Activated T-helper 17 cell treated with anti-CD3 and anti-CD28 coated beads, Interleukin-2, amount 50 U/mL, for 72 hours (primary cell): ENCODE measurements at regions not wholly inside any gene's neighbourhood (a gene's known extent, or its start where the extent isn't known, plus 50 kb on each side); places are given as distances from the start of the nearest gene placed in this dataset.
"Not testable (repeated sequence)": the region's sequence is repeated elsewhere in the genome, so short reads cannot be mapped to it uniquely, and the experiment has no call there.

Source experiments
- ATAC-seq: fragments of 150-1000 bp; cut with Tn5 transposase; replicated peaks from 2 replicates; pipeline ENCODE4 v1.10.0; 2021; ENCODE audit warnings: mild to moderate bottlenecking, moderate library complexity
- H3K27ac Mint-ChIP-seq: one replicate; pipeline ENCODE4 v1.8.0; 2022; ENCODE audit warnings: mixed read lengths
- H3K27me3 Mint-ChIP-seq: one replicate; pipeline ENCODE4 v1.8.0; 2022; ENCODE audit warnings: mixed read lengths
- H3K36me3 Mint-ChIP-seq: one replicate; pipeline ENCODE4 v1.8.0; 2022; ENCODE audit warnings: low read depth, mild to moderate bottlenecking, mixed read lengths
- H3K4me1 Mint-ChIP-seq: one replicate; pipeline ENCODE4 v1.8.0; 2022; ENCODE audit warnings: mixed read lengths
- H3K4me3 Mint-ChIP-seq: one replicate; pipeline ENCODE4 v1.8.0; 2022; ENCODE audit warnings: mild to moderate bottlenecking, mixed read lengths
- H3K9me3 Mint-ChIP-seq: one replicate; pipeline ENCODE4 v1.8.0; 2022; ENCODE audit warnings: mixed read lengths

- H3K36me3 Mint-ChIP-seq: no peaks in the 10 kb centered on the region
Observed at GRCh38 chr7:110446658-110447057, 644.3 kb upstream of the LRRN3 start.

GRCh38 chr7:110448918-110449317, 642.0 kb upstream of the LRRN3 start:
- no peaks in the 10 kb centered on the region for H3K4me1 Mint-ChIP-seq
- no peaks in the 10 kb centered on the region for H3K9me3 Mint-ChIP-seq
- H3K4me3 Mint-ChIP-seq: no peak overlapping the region
- no peak overlapping the region for H3K27ac Mint-ChIP-seq
- no peaks in the 10 kb centered on the region for H3K27me3 Mint-ChIP-seq
- H3K36me3 Mint-ChIP-seq: no peaks in the 10 kb centered on the region
- no peak for ATAC-seq

More at GRCh38 chr7:110446658-110447057, 644.3 kb upstream of the LRRN3 start:
- Mint-ChIP-seq H3K4me3 (no peak overlapping the region), H3K27ac (no peak overlapping the region), H3K27me3 (no peaks in the 10 kb centered on the region), H3K4me1 (no peaks in the 10 kb centered on the region), H3K9me3 (no peaks in the 10 kb centered on the region)
- no peak for ATAC-seq

GRCh38 chr7:110454713-110455112, 636.2 kb upstream of the LRRN3 start:
- H3K27ac Mint-ChIP-seq: no peak overlapping the region
- H3K9me3 Mint-ChIP-seq: no peaks in the 10 kb centered on the region
- H3K27me3 Mint-ChIP-seq: no peaks in the 10 kb centered on the region
- H3K36me3 Mint-ChIP-seq: no peaks in the 10 kb centered on the region
- H3K4me1 Mint-ChIP-seq: no peaks in the 10 kb centered on the region
- ATAC-seq: no peak
- no peak overlapping the region for H3K4me3 Mint-ChIP-seq

- Mint-ChIP-seq H3K27ac (no peak overlapping the region), H3K36me3 (no peaks in the 10 kb centered on the region), H3K27me3 (no peaks in the 10 kb centered on the region), H3K9me3 (no peaks in the 10 kb centered on the region), H3K4me3 (no peak overlapping the region), H3K4me1 (no peaks in the 10 kb centered on the region)
- no peak for ATAC-seq
Observed at GRCh38 chr7:110461621-110462020, 629.3 kb upstream of the LRRN3 start.

- Mint-ChIP-seq H3K9me3 (peaks cover 5% of the 10 kb centered on the region), H3K36me3 (no peaks in the 10 kb centered on the region), H3K4me3 (no peak overlapping the region), H3K27ac (no peak overlapping the region), H3K4me1 (no peaks in the 10 kb centered on the region), H3K27me3 (peaks cover 3% of the 10 kb centered on the region)
- ATAC-seq: no peak
Observed at GRCh38 chr7:110470420-110470819, 620.5 kb upstream of the LRRN3 start.

- ATAC-seq, H3K36me3 Mint-ChIP-seq, H3K27me3 Mint-ChIP-seq: not testable (repeated sequence)
Observed at GRCh38 chr7:110472419-110472818, 618.5 kb upstream of the LRRN3 start.

GRCh38 chr7:110480964-110481363, 610.0 kb upstream of the LRRN3 start:
- Mint-ChIP-seq H3K27me3 (no peaks in the 10 kb centered on the region), H3K9me3 (peaks cover 11% of the 10 kb centered on the region), H3K4me3 (no peak overlapping the region), H3K4me1 (no peaks in the 10 kb centered on the region), H3K27ac (no peak overlapping the region), H3K36me3 (no peaks in the 10 kb centered on the region)
- no peak for ATAC-seq

More at GRCh38 chr7:110472419-110472818, 618.5 kb upstream of the LRRN3 start:
- H3K27ac Mint-ChIP-seq, H3K4me3 Mint-ChIP-seq, H3K4me1 Mint-ChIP-seq, H3K9me3 Mint-ChIP-seq: not testable (repeated sequence)

- Mint-ChIP-seq H3K27me3 (no peaks in the 10 kb centered on the region), H3K27ac (no peak overlapping the region), H3K4me1 (no peaks in the 10 kb centered on the region), H3K4me3 (no peak overlapping the region), H3K9me3 (peaks cover 11% of the 10 kb centered on the region), H3K36me3 (no peaks in the 10 kb centered on the region)
- ATAC-seq: no peak
Observed at GRCh38 chr7:110483553-110483952, 607.4 kb upstream of the LRRN3 start.

GRCh38 chr7:110484356-110484755, 606.6 kb upstream of the LRRN3 start:
- no peaks in the 10 kb centered on the region for H3K27me3 Mint-ChIP-seq
- no peaks in the 10 kb centered on the region for H3K4me1 Mint-ChIP-seq
- H3K4me3 Mint-ChIP-seq: no peak overlapping the region
- H3K9me3 Mint-ChIP-seq: peaks cover 6% of the 10 kb centered on the region
- H3K36me3 Mint-ChIP-seq: no peaks in the 10 kb centered on the region
- ATAC-seq: no peak
- no peak overlapping the region for H3K27ac Mint-ChIP-seq

- H3K9me3 Mint-ChIP-seq: peaks cover 6% of the 10 kb centered on the region
- H3K4me1 Mint-ChIP-seq: no peaks in the 10 kb centered on the region
- H3K4me3 Mint-ChIP-seq: no peak overlapping the region
- no peaks in the 10 kb centered on the region for H3K36me3 Mint-ChIP-seq
- H3K27ac Mint-ChIP-seq: no peak overlapping the region
- ATAC-seq: no peak
- no peaks in the 10 kb centered on the region for H3K27me3 Mint-ChIP-seq
Observed at GRCh38 chr7:110486549-110486948, 604.4 kb upstream of the LRRN3 start.

- H3K27me3 Mint-ChIP-seq: no peaks in the 10 kb centered on the region
- no peak overlapping the region for H3K27ac Mint-ChIP-seq
- peaks cover 4% of the 10 kb centered on the region for H3K9me3 Mint-ChIP-seq
- no peaks in the 10 kb centered on the region for H3K36me3 Mint-ChIP-seq
- ATAC-seq: no peak
- H3K4me3 Mint-ChIP-seq: no peak overlapping the region
- no peaks in the 10 kb centered on the region for H3K4me1 Mint-ChIP-seq
Observed at GRCh38 chr7:110502888-110503465, 588.0 kb upstream of the LRRN3 start.

GRCh38 chr7:110507369-110507768, 583.6 kb upstream of the LRRN3 start:
- ATAC-seq: no peak
- Mint-ChIP-seq H3K4me1 (no peaks in the 10 kb centered on the region), H3K27ac (no peak overlapping the region), H3K36me3 (no peaks in the 10 kb centered on the region), H3K9me3 (no peaks in the 10 kb centered on the region), H3K27me3 (peaks cover 4% of the 10 kb centered on the region), H3K4me3 (no peak overlapping the region)

- ATAC-seq: no peak
- Mint-ChIP-seq H3K4me1 (no peaks in the 10 kb centered on the region), H3K27ac (no peak overlapping the region), H3K36me3 (no peaks in the 10 kb centered on the region), H3K9me3 (no peaks in the 10 kb centered on the region), H3K27me3 (peaks cover 4% of the 10 kb centered on the region), H3K4me3 (no peak overlapping the region)
Observed at GRCh38 chr7:110507832-110508231, 583.1 kb upstream of the LRRN3 start.

- H3K4me1 Mint-ChIP-seq, H3K36me3 Mint-ChIP-seq, H3K27ac Mint-ChIP-seq, H3K9me3 Mint-ChIP-seq, H3K4me3 Mint-ChIP-seq, ATAC-seq: not testable (repeated sequence)
- H3K27me3 Mint-ChIP-seq: peaks cover 15% of the 10 kb centered on the region
Observed at GRCh38 chr7:110514975-110515551, 575.9 kb upstream of the LRRN3 start.

GRCh38 chr7:110519851-110520250, 571.1 kb upstream of the LRRN3 start:
- peaks cover 5% of the 10 kb centered on the region for H3K27me3 Mint-ChIP-seq
- H3K9me3 Mint-ChIP-seq: no peaks in the 10 kb centered on the region
- H3K4me3 Mint-ChIP-seq: no peak overlapping the region
- H3K27ac Mint-ChIP-seq: no peak overlapping the region
- no peaks in the 10 kb centered on the region for H3K4me1 Mint-ChIP-seq
- no peak for ATAC-seq
- H3K36me3 Mint-ChIP-seq: no peaks in the 10 kb centered on the region
